Esophagus squamous epithelium (tissue), 4 donors: ENCODE measurements at regions not wholly inside any gene's neighbourhood (a gene's known extent, or its start where the extent isn't known, plus 50 kb on each side); places are given as distances from the start of the nearest gene placed in this dataset.

Experiments used
- CTCF ChIP-seq, 6 experiments: fragments of 450-650 bp in 4 of 6; fragments of 200-600 bp in 2 of 6; sonication (generic) in 2 of 6; IDR thresholded peaks; one replicate each; pipeline ENCODE4 v1.5.1; 2016 to 2019; ENCODE audit warnings: antibody characterized with exemption in 6 of 6, mild to moderate bottlenecking in 4 of 6, moderate library complexity in 4 of 6
- POLR2A ChIP-seq, 4 donors: fragments of 450-650 bp; IDR thresholded peaks; one replicate each; pipeline ENCODE4 v1.6.1; 2017; ENCODE audit warnings: antibody characterized with exemption in 4 of 4, mild to moderate bottlenecking in 4 of 4, moderate library complexity in 3 of 4

DNA sequence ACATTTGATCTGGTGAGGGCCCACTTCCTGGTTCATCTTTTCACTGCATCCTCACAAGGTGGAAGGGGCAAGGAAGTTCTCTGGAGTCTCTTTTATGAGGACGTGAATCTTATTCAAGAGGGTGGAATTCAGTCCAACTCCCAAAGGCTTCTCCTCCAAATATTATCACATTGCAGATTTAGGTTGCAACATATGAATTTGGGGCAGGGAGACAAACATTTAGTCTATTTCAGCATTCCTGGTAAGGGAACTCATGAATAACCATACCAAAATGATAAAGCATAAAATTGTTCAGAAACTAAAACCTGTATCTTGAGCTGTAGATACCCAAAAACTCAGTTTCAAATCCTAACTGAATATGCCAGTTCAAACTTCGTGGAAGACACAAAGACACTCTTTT lies 246.8 kb downstream of the QDPR start:
- TF ChIP-seq CTCF (IDR thresholded peaks at IDR 0.05) (no peak), POLR2A (IDR thresholded peaks at IDR 0.05) (no peak)
